Smooth muscle cell (in vitro differentiated cells): ENCODE measurements at regions not wholly inside any gene's neighbourhood (a gene's known extent, or its start where the extent isn't known, plus 50 kb on each side); places are given as distances from the start of the nearest gene placed in this dataset.

Experiments
- DNase-seq: peaks from one replicate; lab custom pipeline; 2025; ENCODE audit not compliant: unreplicated experiment; lab: John Stamatoyannopoulos, UW
- H2AFZ ChIP-seq: fragments of 200-600 bp; sonication (generic); 2 replicates; pipeline ENCODE4 v1.6.0; 2016; ENCODE audit warnings: antibody characterized with exemption, low read depth, mild to moderate bottlenecking
- H3F3A ChIP-seq: fragments of 200-600 bp; sonication (generic); 2 replicates; pipeline ENCODE4 v1.6.0; 2017; ENCODE audit warnings: antibody characterized with exemption, low read depth
- H3K27ac ChIP-seq: fragments of 200-600 bp; sonication (generic); 2 replicates; pipeline ENCODE4 v1.5.1; 2016; ENCODE audit warnings: low read depth, mild to moderate bottlenecking
- H3K27me3 ChIP-seq: fragments of 200-600 bp; sonication (generic); 2 replicates; pipeline ENCODE4 v1.6.1; 2016; ENCODE audit warnings: low read depth, mild to moderate bottlenecking
- H3K36me3 ChIP-seq: fragments of 200-600 bp; sonication (generic); 2 replicates; pipeline ENCODE4 v1.5.1; 2016; ENCODE audit warnings: low read depth
- H3K4me1 ChIP-seq: fragments of 200-600 bp; sonication (generic); 2 replicates; pipeline ENCODE4 v1.5.1; 2016; ENCODE audit warnings: low read depth
- H3K4me2 ChIP-seq: fragments of 200-600 bp; sonication (generic); 2 replicates; pipeline ENCODE4 v1.6.0; 2016; ENCODE audit warnings: mild to moderate bottlenecking
- H3K4me3 ChIP-seq: fragments of 200-600 bp; sonication (generic); 2 replicates; pipeline ENCODE4 v1.5.1; 2016; ENCODE audit warnings: mild to moderate bottlenecking
- H3K79me2 ChIP-seq: fragments of 200-600 bp; sonication (generic); 2 replicates; pipeline ENCODE4 v1.6.0; 2016; ENCODE audit warnings: low read depth, mild to moderate bottlenecking
- H3K9ac ChIP-seq: fragments of 200-600 bp; sonication (generic); 2 replicates; pipeline ENCODE4 v1.6.0; 2016; ENCODE audit warnings: low read depth
- H3K9me3 ChIP-seq: fragments of 200-600 bp; sonication (generic); replicated peaks from 2 replicates; pipeline ENCODE4 v1.5.1; 2016; ENCODE audit warnings: low read depth
- H4K20me1 ChIP-seq: fragments of 200-600 bp; sonication (generic); 2 replicates; pipeline ENCODE4 v1.6.0; 2016; ENCODE audit warnings: low read depth
- CTCF ChIP-seq: fragments of 200-600 bp; sonication (generic); IDR thresholded peaks from 2 replicates; pipeline ENCODE4 v1.5.1; 2017; ENCODE audit warnings: borderline replicate concordance, mild to moderate bottlenecking, antibody characterized with exemption; ENCODE audit not compliant: insufficient read depth, poor library complexity, severe bottlenecking
- WGBS: methylation state at CpG from one replicate; pipeline ENCODE4 v1.1.7; 2016; ENCODE audit warnings: low lambda C conversion rate; 5-methylcytosine and 5-hydroxymethylcytosine counted together

- no peak for TF ChIP-seq CTCF
- H4K20me1 ChIP-seq: no peaks in the 10 kb centered on the region
- 73% methylated on average over 2 of the region's 2 CpGs for WGBS
These were observed 155.2 kb upstream of the ZFP64 start for GRCh38 chr20:52346797-52347196.

GRCh38 chr20:52342913-52343312 is 151.3 kb upstream of the ZFP64 start:
- H4K20me1 ChIP-seq: no peaks in the 10 kb centered on the region
- no peak overlapping the region for H3K4me3 ChIP-seq
- DNase-seq: no peak
- H3K27me3 ChIP-seq: peaks cover 11% of the 10 kb centered on the region
- no peaks in the 10 kb centered on the region for H3K36me3 ChIP-seq
- H3K9ac ChIP-seq: no peak overlapping the region
- no peaks in the 10 kb centered on the region for H3K9me3 ChIP-seq
- H3K79me2 ChIP-seq: no peaks in the 10 kb centered on the region
- H3K27ac ChIP-seq: no peak overlapping the region
- no peak overlapping the region for H2AFZ ChIP-seq
- H3K4me2 ChIP-seq: no peak overlapping the region
- H3K4me1 ChIP-seq: no peaks in the 10 kb centered on the region
- 76% methylated on average over 3 of the region's 3 CpGs for WGBS
- TF ChIP-seq CTCF: no peak
- no peaks in the 10 kb centered on the region for H3F3A ChIP-seq

More at GRCh38 chr20:52346797-52347196, 155.2 kb upstream of the ZFP64 start:
- H3K79me2 ChIP-seq: no peaks in the 10 kb centered on the region
- H3K9ac ChIP-seq: no peak overlapping the region
- no peaks in the 10 kb centered on the region for H3K4me1 ChIP-seq
- H3K4me3 ChIP-seq: no peak overlapping the region
- H3F3A ChIP-seq: no peaks in the 10 kb centered on the region
- H3K27me3 ChIP-seq: peaks cover 11% of the 10 kb centered on the region
- DNase-seq: no peak
- H2AFZ ChIP-seq: no peak overlapping the region
- H3K36me3 ChIP-seq: no peaks in the 10 kb centered on the region
- H3K27ac ChIP-seq: no peak overlapping the region
- no peak overlapping the region for H3K4me2 ChIP-seq
- no peaks in the 10 kb centered on the region for H3K9me3 ChIP-seq

GRCh38 chr20:52340036-52340634 is 148.6 kb upstream of the ZFP64 start:
- H3K27ac ChIP-seq: no peak overlapping the region
- H3K27me3 ChIP-seq: peaks cover 11% of the 10 kb centered on the region
- no peak for TF ChIP-seq CTCF
- no peaks in the 10 kb centered on the region for H4K20me1 ChIP-seq
- no peak for DNase-seq
- H3K4me3 ChIP-seq: no peak overlapping the region
- no peak overlapping the region for H2AFZ ChIP-seq
- WGBS: 87% methylated on average over 4 of the region's 4 CpGs
- no peaks in the 10 kb centered on the region for H3K79me2 ChIP-seq
- no peak overlapping the region for H3K9ac ChIP-seq
- no peak overlapping the region for H3K4me2 ChIP-seq
- no peaks in the 10 kb centered on the region for H3F3A ChIP-seq
- no peaks in the 10 kb centered on the region for H3K4me1 ChIP-seq
- H3K9me3 ChIP-seq: no peaks in the 10 kb centered on the region
- no peaks in the 10 kb centered on the region for H3K36me3 ChIP-seq

- peaks cover 5% of the 10 kb centered on the region for H3K27me3 ChIP-seq
- no peak overlapping the region for H3K27ac ChIP-seq
- WGBS: 87% methylated on average over 2 of the region's 2 CpGs
- no peak overlapping the region for H3K4me2 ChIP-seq
- H3K9me3 ChIP-seq: no peaks in the 10 kb centered on the region
- H3K36me3 ChIP-seq: no peaks in the 10 kb centered on the region
- DNase-seq: no peak
- no peak overlapping the region for H2AFZ ChIP-seq
- no peak for TF ChIP-seq CTCF
- no peak overlapping the region for H3K4me3 ChIP-seq
- H3F3A ChIP-seq: no peaks in the 10 kb centered on the region
- H3K4me1 ChIP-seq: no peaks in the 10 kb centered on the region
- no peaks in the 10 kb centered on the region for H3K79me2 ChIP-seq
- H3K9ac ChIP-seq: no peak overlapping the region
- no peaks in the 10 kb centered on the region for H4K20me1 ChIP-seq
These were observed 141.2 kb upstream of the ZFP64 start for GRCh38 chr20:52332649-52333250.
